Mucosa of descending colon (tissue), 3 donors: ENCODE measurements at regions not wholly inside any gene's neighbourhood (a gene's known extent, or its start where the extent isn't known, plus 50 kb on each side); places are given as distances from the start of the nearest gene placed in this dataset.

Experiments used
- ATAC-seq: fragments of 200-7000 bp; cut with Tn5 transposase; one replicate; pipeline ENCODE4 v1.9.1; 2020; ENCODE audit warnings: mild to moderate bottlenecking, moderate library complexity
- DNase-seq, 3 donors: peaks; one replicate each; pipeline ENCODE4 v3.0.0-alpha.2; 2020
- H3K36me3 ChIP-seq: fragments of 200-600 bp; one replicate; pipeline ENCODE4 v1.8.0; 2021; ENCODE audit warnings: low read depth, mild to moderate bottlenecking
- H3K4me1 ChIP-seq: fragments of 200-600 bp; one replicate; pipeline ENCODE4 v1.8.0; 2021; ENCODE audit warnings: low read depth, mild to moderate bottlenecking
- H3K4me3 ChIP-seq: fragments of 200-600 bp; one replicate; pipeline ENCODE4 v1.8.0; 2021; ENCODE audit warnings: mild to moderate bottlenecking
- H3K9me3 ChIP-seq: fragments of 200-600 bp; one replicate; pipeline ENCODE4 v1.8.0; 2021; ENCODE audit warnings: mild to moderate bottlenecking
- intact Hi-C, 2 donors: fragments of 100-400 bp; cut with DNase I in 1 of 2; cut with micrococcal nuclease in 1 of 2; formaldehyde crosslinking; loops; one replicate each; pipeline versions ENCODE4 v1.11.0 to v1.11.1; 2022; cut with DNase I, micrococcal nuclease
- TF ChIP-seq, protein P1 (sequence below): fragments of 200-600 bp; IDR thresholded peaks from one replicate; pipeline ENCODE4 v1.8.0; 2022; ENCODE audit warnings: antibody characterized with exemption, mild to moderate bottlenecking
- donor health status: DM: no; HTN: no; CAD: no; lungs with moderate emphysema.
- donor health status: DM: no; HTN: no; CAD: no.
- donor health status: DM: no; HTN: yes; CAD: no.

DNA sequence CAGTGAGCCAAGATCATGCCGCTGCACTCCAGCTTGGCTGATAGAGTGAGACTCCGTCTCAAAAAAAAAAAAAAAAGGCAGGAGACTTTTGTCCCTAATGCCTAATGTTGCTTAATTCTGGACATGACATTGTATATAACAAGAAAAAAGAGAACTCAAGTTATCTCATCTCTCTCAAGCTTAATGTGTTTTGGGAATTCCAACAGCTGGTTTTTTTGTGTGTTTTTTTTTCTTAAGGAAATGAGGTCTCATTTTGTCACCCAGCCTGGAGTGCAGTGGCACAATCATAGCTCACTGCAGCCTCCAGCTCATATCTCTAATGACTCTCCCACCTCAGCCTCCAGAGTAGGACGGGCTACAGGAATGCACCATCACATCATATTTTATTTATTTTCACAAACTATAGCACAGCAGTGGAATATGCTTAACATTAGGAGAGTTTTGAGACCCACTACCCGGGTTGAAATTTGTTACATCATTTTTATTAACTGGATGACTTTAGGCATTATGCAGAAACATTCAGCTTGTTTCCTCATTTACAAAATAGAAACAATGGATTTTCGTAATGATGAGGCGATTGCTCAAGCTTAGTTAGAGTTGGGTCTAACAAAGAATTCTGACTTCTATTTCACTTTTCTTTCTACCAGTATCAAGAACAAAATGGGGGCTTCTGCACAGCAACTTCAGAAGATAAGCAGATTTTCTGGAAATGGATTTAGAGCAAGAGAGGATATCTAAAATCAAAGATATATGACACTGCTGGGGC lies 104.1 kb upstream of the BTN3A2 start:
- Histone ChIP-seq H3K4me3 (no peak overlapping the region), H3K36me3 (no peaks in the 10 kb centered on the region), H3K4me1 (peaks cover 5% of the 10 kb centered on the region), H3K9me3 (no peaks in the 10 kb centered on the region)
- TF ChIP-seq, protein P1, sequence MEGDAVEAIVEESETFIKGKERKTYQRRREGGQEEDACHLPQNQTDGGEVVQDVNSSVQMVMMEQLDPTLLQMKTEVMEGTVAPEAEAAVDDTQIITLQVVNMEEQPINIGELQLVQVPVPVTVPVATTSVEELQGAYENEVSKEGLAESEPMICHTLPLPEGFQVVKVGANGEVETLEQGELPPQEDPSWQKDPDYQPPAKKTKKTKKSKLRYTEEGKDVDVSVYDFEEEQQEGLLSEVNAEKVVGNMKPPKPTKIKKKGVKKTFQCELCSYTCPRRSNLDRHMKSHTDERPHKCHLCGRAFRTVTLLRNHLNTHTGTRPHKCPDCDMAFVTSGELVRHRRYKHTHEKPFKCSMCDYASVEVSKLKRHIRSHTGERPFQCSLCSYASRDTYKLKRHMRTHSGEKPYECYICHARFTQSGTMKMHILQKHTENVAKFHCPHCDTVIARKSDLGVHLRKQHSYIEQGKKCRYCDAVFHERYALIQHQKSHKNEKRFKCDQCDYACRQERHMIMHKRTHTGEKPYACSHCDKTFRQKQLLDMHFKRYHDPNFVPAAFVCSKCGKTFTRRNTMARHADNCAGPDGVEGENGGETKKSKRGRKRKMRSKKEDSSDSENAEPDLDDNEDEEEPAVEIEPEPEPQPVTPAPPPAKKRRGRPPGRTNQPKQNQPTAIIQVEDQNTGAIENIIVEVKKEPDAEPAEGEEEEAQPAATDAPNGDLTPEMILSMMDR = no peak
- ATAC-seq (no peak), DNase-seq (no peak)
- intact Hi-C loops = no loop called here

DNA sequence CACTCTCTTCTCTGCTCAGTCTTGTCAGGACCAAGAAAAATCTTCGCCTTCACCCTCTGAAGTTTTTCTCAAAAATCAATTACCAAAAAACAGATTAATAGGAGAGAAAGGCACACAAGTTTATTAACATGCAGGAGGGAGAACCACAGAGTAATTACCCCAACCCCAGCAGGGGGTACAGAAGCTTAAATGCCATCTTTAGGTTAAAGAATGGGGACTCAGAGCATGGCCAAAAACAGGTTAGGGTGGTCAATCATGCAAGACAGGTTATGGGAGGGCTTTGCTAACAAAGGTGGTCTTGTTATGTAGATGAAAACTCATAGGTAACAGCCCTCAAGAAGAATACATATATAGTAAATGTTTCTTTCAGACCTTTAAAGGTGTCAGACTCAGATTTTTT lies 100.5 kb upstream of the BTN3A2 start:
- TF ChIP-seq, protein P1 = no peak

DNA sequence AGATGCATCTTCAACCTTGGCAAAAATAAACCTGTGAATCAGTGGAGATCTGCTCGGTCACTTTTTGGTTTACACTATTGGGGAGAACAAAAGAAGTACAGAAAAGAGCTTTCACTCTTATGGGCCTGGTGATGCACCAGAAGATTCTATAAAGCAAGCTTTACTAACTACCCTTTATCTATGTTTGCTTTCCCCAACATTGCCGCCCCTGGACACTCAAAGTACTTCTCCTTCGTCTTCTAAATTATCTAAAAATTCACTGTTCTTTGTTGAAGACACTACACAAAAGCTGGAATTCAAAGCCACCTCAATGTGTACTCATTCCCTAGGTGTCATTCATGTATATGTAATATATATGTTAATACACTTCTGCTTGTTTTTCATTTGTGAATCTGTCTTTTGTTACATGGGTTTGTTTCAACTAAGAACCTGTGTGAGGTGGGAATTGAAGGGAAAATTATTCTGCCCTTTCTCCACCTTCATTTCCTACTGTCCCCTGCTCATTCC lies 97.9 kb upstream of the BTN3A2 start:
- Histone ChIP-seq H3K4me3 (no peak overlapping the region), H3K4me1 (peaks cover 7% of the 10 kb centered on the region), H3K9me3 (no peaks in the 10 kb centered on the region), H3K36me3 (no peaks in the 10 kb centered on the region)
- intact Hi-C loops = no loop called here
- TF ChIP-seq, protein P1 = no peak
- no peak for DNase-seq
- no peak for ATAC-seq

More for the DNA sequence above, 100.5 kb upstream of the BTN3A2 start:
- no peaks in the 10 kb centered on the region for H3K9me3 ChIP-seq
- no peaks in the 10 kb centered on the region for H3K36me3 ChIP-seq
- no peak overlapping the region for H3K4me3 ChIP-seq
- peaks cover 5% of the 10 kb centered on the region for H3K4me1 ChIP-seq
- intact Hi-C loops = no loop called here
- DNase-seq = no peak
- no peak for ATAC-seq

DNA sequence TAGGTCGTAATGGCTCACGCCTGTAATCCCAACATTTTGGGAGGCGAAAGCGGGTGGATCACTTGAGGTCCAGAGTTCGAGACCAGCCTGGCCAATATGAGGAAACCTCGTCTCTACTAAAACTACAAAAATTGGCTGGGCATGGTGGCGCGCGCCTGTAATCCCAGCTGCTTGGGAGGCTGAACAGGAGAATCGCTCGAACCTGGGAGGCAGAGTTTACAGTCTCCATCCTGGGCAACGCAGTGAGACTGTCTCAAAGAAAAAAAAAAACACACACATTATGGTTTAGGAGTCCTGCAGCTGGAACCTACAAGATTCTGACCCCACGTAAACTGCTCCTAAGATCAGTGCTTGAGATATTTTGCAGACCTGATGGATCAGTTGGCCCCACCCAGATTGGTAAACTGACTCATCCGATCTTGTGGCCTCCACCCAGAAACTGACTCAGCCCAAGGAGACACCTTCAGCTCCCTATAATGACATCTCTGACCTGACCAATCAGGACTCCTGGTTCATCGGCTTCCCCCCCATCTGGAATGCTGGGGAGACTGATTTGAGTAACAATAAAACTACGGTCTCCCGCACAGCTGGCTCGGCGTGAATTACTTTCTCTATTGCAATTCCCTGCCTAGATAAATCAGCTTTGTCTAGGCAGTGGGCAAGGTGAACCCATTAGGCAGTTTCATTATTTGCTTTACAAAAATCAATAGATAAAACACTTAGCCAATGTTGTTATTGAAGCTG lies 96.2 kb upstream of the BTN3A2 start:
- Histone ChIP-seq H3K4me1 (peaks cover 7% of the 10 kb centered on the region), H3K4me3 (no peak overlapping the region), H3K36me3 (no peaks in the 10 kb centered on the region), H3K9me3 (no peaks in the 10 kb centered on the region)
- DNase-seq = no peak
- intact Hi-C loops = no loop called here
- ATAC-seq = no peak
- TF ChIP-seq, protein P1 = no peak

DNA sequence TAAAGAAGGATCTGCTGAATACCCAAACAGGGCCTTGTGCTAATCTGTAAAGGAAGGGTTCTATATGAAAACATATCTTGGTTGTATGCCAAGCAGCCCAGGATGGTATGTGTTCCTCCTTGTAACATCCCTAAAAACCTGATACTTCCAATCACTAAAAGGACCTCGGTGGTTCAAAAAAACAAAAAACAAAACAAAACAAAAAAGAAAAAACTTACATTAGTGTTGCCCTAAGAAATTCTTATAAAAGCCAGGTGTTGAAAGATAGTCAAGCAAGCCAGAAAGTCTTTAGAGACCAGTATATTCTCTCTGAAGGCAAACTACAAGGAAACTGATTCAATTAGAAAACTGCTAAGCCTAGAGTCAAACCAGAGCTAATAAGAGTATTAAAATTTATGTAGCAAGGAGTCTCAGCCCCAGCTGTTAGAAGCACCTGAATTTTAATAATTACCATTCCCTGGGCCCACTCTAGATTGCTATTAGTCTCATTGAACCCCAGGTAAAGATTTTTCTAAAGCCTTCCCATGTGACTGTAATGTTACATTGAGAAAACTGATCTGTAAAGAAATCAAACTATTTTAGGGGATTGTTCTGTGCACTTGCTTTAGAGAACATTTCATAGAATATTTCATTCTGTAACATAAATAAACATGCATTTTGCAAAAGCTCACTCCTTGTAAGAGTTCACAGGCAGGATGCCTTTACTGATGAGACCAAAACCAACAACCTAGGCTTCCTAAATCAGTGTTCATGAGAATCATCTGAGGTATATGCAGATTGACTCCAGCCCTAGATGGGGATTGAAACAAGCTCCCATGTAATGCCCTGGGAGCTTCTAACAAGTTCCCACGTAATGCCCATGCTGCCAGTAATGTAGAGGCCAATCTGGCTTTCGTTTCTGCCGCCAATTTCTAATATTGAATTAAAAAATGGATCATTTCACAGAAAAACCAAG lies 95.2 kb upstream of the BTN3A2 start:
- intact Hi-C loops = no loop called here
- H3K9me3 ChIP-seq = no peaks in the 10 kb centered on the region
- no peaks in the 10 kb centered on the region for H3K36me3 ChIP-seq
- H3K4me3 ChIP-seq = no peak overlapping the region
- H3K4me1 ChIP-seq = peaks cover 7% of the 10 kb centered on the region
- ATAC-seq (no peak), DNase-seq (no peak)
- TF ChIP-seq, protein P1 = no peak
